Retina (tissue), 1 donor: ENCODE measurements at regions not wholly inside any gene's neighbourhood (a gene's known extent, or its start where the extent isn't known, plus 50 kb on each side); places are given as distances from the start of the nearest gene placed in this dataset.
"Not testable (repeated sequence)": the region's sequence is repeated elsewhere in the genome, so short reads cannot be mapped to it uniquely, and the experiment has no call there.

ENCODE experiments used
- DNase-seq: peaks from one replicate; pipeline ENCODE4 v3.0.0-alpha.2; 2016

- DNase-seq, result no peak
These were observed 348.9 kb downstream of the MATN1 start for GRCh38 chr1:30374400-30375070.

GRCh38 chr1:30373471-30374399 lies 349.6 kb downstream of the MATN1 start:
- DNase-seq, result no peak

DNA sequence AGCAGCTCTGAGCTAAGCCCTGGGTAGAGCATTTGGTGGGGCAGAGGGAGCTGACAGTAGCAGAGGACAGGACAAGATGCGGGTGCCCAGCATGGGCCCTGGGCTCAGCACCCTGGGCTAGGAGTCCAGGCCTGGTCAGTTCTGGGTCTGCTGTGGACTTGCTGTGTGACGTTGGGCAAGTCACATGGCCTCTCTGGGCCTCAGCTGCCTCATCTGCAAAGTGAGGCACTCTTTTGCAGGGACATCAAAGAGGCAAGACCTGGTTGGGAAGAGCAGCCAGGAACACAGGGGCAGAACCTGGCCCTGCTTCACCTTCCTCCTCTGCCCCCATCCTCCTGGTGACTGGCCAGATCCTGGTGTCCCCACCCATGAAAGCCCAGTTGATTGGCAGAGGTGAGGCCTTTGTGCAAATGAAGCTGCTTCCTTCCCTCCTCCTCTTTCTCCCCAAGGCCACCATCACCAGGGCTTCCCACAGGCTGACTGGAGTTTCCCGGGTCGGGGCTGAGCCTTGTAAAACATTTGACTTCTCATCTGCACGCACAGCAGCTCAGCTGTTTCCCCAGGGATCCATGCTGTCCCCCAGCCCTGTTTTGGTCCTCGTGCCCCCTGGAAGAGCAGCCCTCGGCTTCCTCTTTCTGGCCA lies 350.5 kb downstream of the MATN1 start:
- peak; percentile 2 for DNase-seq

DNA sequence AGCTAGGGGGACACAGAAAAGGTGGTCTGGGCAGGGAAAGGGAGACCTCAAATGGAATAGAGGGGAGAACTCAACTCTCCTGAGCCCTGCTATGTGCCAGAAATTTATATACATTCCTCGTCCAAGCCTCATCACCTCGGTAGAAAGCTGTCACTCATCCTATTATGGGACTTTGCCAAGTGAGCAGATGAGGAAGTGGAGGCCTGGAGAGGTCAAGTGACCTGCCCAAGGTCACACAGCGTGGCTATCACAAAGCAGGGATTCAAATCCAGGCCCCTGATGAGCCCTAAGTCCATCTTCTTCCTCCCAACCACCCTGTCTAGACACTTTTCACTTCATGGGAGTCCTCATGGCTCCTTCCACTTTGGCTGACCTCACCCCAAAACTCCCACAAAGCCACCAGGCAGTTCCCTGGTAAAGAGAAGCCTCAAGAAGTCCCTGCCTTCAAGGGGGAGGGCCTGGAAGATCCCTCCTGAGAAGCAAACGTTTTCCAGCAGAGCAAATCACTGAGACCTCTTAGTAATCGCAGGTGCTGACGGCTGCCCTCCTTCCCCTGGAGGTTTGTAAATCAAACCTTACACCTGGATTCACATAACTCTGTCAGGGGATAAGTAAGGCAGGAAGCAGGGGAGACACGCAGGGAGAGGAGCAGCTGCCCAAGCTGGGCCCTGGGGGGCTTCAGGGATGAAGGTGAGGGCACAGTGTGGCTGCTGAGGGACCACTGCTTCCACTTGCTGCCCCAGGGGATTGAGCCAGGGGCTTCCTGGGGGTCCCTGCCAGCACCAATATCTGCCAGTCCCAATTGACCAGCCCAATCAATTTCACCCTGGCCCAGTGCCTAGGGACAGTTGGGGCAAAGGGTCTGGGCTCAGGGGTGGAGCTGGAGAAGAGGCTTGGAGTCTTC lies 351.2 kb downstream of the MATN1 start:
- DNase-seq, result no peak

DNA sequence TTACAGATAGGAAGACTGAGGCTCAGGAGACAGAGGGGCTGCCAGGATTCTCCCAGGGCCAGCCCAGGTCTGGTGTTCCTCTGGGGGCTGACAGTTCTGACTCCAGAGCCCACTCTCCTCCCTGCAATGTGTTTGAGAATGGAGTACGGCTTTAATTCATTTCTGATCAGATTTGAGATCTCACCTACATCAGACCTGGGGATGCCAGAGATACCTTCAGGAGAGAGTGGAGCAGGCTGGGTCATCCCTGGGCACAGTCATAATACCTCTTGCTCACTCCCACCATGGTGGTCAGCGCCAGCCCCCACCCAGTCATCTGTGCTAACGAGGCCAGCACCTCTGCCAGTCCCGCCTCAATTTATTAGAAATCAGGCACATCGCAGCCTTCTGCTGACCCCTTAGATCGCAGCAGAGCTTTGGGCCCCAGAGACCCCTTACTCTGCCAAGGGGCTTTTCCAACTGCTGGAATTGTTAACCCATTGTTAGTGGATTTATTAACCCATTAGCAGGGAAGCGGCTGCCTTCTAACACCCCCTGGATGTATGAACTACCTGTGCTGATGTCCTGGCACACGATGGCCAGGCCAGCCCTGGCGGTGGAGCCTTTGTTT lies 352.1 kb downstream of the MATN1 start:
- DNase-seq, result no peak

DNA sequence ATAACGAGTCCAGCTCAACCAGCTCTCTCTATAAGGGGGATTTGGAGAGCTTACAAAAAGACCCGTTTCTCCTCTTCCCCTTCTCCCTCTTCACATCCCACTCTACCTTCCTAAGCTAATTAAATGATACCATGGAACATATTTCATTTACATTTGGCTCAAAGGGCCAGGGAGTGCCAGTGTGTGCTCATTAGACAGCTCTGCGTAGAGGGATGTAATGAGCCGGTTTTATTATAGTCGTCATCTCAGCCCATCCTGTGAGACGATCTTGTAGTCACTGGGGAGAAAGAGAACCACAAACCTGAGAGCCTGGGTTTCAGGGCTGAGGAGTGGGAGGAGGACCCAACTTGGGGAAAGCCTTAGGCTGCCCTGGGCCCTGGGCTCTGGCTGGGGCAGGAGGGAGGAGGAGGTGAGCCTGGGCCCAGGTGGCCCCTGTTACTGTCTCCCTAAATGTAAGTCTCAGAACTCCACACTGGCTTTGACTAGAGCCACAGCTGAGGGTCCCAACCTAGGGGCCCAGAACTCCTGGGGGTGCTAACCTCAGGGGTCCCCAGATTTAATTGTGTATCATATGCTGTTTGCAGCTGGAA lies 354.6 kb downstream of the MATN1 start:
- DNase-seq, result no peak

DNA sequence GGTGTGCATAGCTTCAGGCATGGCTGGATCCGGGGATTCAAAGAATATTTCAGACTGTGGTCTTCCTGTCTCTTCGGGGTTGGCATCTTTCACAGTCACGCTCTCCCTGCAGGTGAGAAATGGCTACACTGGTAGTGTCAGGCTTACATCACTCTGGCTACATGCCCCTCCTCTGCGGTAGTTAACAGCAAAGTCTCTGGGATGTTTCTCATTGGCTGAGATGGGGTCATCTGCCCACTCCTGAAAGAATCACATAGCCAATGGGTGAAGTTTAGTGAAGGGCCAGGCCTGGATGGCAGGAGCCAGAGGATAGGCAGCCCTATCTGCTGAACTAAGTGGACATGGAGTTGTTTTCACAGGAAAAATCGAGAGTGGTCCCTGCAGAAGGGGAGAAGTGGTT lies 356.5 kb downstream of the MATN1 start:
- no peak for DNase-seq

- no peak for DNase-seq
These were observed 357.2 kb downstream of the MATN1 start for GRCh38 chr1:30366199-30366598.

GRCh38 chr1:30365596-30365995 lies 357.8 kb downstream of the MATN1 start:
- no peak for DNase-seq

- DNase-seq, result no peak
These were observed 360.4 kb downstream of the MATN1 start for GRCh38 chr1:30363031-30363430.

DNA sequence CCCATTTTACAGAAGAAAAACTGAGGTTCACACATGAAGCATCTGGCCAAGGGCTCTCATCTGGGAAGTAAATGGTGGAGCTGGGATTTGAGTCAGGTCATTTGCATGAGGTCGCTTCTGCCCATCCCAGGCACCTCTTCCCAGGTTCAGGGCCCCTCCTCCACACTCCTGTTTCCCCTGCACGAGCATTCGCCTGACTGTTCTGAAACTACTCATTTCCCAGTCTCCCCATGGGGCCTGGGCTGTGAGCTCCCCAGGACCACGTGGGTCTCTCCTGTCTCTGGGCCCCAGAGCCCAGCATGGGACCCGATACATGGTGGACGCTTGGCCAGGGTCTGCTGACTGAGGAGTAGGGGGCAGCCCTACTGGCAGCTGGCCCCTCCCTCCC lies 360.8 kb downstream of the MATN1 start:
- DNase-seq, result no peak

- not testable (repeated sequence) for DNase-seq
These were observed 361.3 kb downstream of the MATN1 start for GRCh38 chr1:30361890-30362602.

- DNase-seq, result no peak
These were observed 362.6 kb downstream of the MATN1 start for GRCh38 chr1:30360753-30361152.

DNA sequence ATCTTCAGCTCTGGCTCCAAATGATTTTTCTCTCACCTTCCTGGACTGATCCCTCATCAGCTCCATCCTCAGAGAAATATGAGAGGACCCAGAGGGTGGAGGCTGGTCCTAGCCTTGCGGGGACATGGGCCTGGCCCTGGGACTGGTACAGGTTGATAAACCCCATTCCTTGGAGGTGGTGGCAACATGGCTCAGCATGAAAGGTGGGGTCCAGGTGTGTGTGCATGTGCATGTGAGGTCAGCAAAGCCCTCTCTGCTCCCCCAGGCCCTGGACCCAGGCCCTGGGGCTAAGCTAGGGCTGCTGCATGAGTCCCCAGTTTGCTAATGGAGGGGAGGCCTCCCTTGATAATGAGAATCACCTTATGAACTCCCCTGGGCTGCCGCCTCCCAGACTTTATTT lies 363.1 kb downstream of the MATN1 start:
- DNase-seq, result no peak

GRCh38 chr1:30359539-30360220 lies 363.7 kb downstream of the MATN1 start:
- no peak for DNase-seq

- no peak for DNase-seq
These were observed 364.9 kb downstream of the MATN1 start for GRCh38 chr1:30358500-30358899.

- DNase-seq, result no peak
These were observed 366.5 kb downstream of the MATN1 start for GRCh38 chr1:30356839-30357238.

GRCh38 chr1:30354410-30354809 lies 369.0 kb downstream of the MATN1 start:
- DNase-seq, result no peak

GRCh38 chr1:30353637-30354036 lies 369.7 kb downstream of the MATN1 start:
- no peak for DNase-seq

GRCh38 chr1:30348147-30348546 lies 375.2 kb downstream of the MATN1 start:
- no peak for DNase-seq
